Uterus (tissue), 2 donors: ENCODE measurements at regions not wholly inside any gene's neighbourhood (a gene's known extent, or its start where the extent isn't known, plus 50 kb on each side); places are given as distances from the start of the nearest gene placed in this dataset.
"Not testable (repeated sequence)": the region's sequence is repeated elsewhere in the genome, so short reads cannot be mapped to it uniquely, and the experiment has no call there.

ENCODE experiments used
- POLR2A ChIP-seq, 2 donors: fragments of 450-650 bp; IDR thresholded peaks; one replicate each; pipeline ENCODE4 v1.6.1; 2016; ENCODE audit warnings: antibody characterized with exemption in 2 of 2, mild to moderate bottlenecking in 1 of 2, moderate library complexity in 1 of 2
- TF ChIP-seq, protein P1 (sequence below), 4 experiments: fragments of 200-600 bp in 2 of 4; fragments of 450-650 bp in 2 of 4; sonication (generic) in 2 of 4; IDR thresholded peaks; one replicate each; pipeline ENCODE4 v1.5.1; 2016 to 2019; ENCODE audit warnings: antibody characterized with exemption in 4 of 4, mild to moderate bottlenecking in 2 of 4, moderate library complexity in 1 of 4

- TF ChIP-seq, protein P1, sequence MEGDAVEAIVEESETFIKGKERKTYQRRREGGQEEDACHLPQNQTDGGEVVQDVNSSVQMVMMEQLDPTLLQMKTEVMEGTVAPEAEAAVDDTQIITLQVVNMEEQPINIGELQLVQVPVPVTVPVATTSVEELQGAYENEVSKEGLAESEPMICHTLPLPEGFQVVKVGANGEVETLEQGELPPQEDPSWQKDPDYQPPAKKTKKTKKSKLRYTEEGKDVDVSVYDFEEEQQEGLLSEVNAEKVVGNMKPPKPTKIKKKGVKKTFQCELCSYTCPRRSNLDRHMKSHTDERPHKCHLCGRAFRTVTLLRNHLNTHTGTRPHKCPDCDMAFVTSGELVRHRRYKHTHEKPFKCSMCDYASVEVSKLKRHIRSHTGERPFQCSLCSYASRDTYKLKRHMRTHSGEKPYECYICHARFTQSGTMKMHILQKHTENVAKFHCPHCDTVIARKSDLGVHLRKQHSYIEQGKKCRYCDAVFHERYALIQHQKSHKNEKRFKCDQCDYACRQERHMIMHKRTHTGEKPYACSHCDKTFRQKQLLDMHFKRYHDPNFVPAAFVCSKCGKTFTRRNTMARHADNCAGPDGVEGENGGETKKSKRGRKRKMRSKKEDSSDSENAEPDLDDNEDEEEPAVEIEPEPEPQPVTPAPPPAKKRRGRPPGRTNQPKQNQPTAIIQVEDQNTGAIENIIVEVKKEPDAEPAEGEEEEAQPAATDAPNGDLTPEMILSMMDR (IDR thresholded peaks at IDR 0.05): not testable (repeated sequence)
- TF ChIP-seq POLR2A (IDR thresholded peaks at IDR 0.05): not testable (repeated sequence)
Measured at GRCh38 chr2:12492360-12492759, 224.4 kb upstream of the TRIB2 start.
